PC-3 (cell line): ENCODE measurements at regions not wholly inside any gene's neighbourhood (a gene's known extent, or its start where the extent isn't known, plus 50 kb on each side); places are given as distances from the start of the nearest gene placed in this dataset.

ENCODE experiments used
- ATAC-seq: fragments of 200-7000 bp; cut with Tn5 transposase; 2 replicates; pipeline ENCODE4 v1.9.1; 2020; ENCODE audit warnings: mild to moderate bottlenecking, moderate library complexity
- BruUV-seq: library from RNA; stranded (reverse); fragments of 400-500 nt; replicated peaks from 2 replicates; lab custom pipeline; 2021; lab: Mats Ljungman, UMichigan
- CTCF ChIA-PET: fragments of 300-600 bp; sonication (Branson Sonifier 250); formaldehyde crosslinking; loops from one replicate; lab custom pipeline; 2022; ENCODE audit warnings: antibody characterized with exemption; lab: Charles Lee
- POLR2A ChIA-PET: fragments of 300-600 bp; sonication (Branson Sonifier 250); formaldehyde crosslinking; loops from one replicate; lab custom pipeline; 2022; ENCODE audit warnings: antibody characterized with exemption; ENCODE audit not compliant: unreplicated experiment; lab: Charles Lee
- DNase-seq: peaks from one replicate; pipeline ENCODE4 v3.0.0-alpha.2; 2015
- H2AFZ ChIP-seq: fragments of 300-600 bp; sonication (generic); 2 replicates; pipeline ENCODE4 v1.6.0; 2016; ENCODE audit warnings: antibody characterized with exemption, low read length
- H3F3A ChIP-seq: fragments of 300-600 bp; sonication (generic); one replicate; pipeline ENCODE4 v1.6.0; 2017; ENCODE audit warnings: antibody characterized with exemption, low read length, control low read depth, mild to moderate bottlenecking; ENCODE audit not compliant: unreplicated experiment
- H3K27ac ChIP-seq: fragments of 300-600 bp; sonication (generic); 2 replicates; pipeline ENCODE4 v1.5.1; 2016; ENCODE audit warnings: mild to moderate bottlenecking, low read length
- H3K27me3 ChIP-seq: fragments of 300-600 bp; sonication (generic); 2 replicates; pipeline ENCODE4 v1.6.1; 2016; ENCODE audit warnings: low read length, mixed read lengths
- H3K36me3 ChIP-seq: fragments of 300-600 bp; sonication (generic); 2 replicates; pipeline ENCODE4 v1.6.1; 2016; ENCODE audit warnings: low read depth, mixed run types, low read length, mixed read lengths
- H3K4me1 ChIP-seq: fragments of 300-600 bp; sonication (generic); 2 replicates; pipeline ENCODE4 v1.5.1; 2016; ENCODE audit warnings: low read length; ENCODE audit not compliant: insufficient read depth
- H3K4me2 ChIP-seq: fragments of 300-600 bp; sonication (generic); 2 replicates; pipeline ENCODE4 v1.6.0; 2016; ENCODE audit warnings: low read length
- H3K4me3 ChIP-seq: fragments of 300-600 bp; sonication (generic); 2 replicates; pipeline ENCODE4 v1.5.1; 2016; ENCODE audit warnings: mild to moderate bottlenecking, low read length, mixed read lengths
- H3K79me2 ChIP-seq: fragments of 300-600 bp; sonication (generic); 2 replicates; pipeline ENCODE4 v1.6.1; 2017; ENCODE audit warnings: low read length, mixed read lengths
- H3K9ac ChIP-seq: fragments of 300-600 bp; sonication (generic); 2 replicates; pipeline ENCODE4 v1.6.0; 2016; ENCODE audit warnings: mild to moderate bottlenecking, low read length
- H3K9me2 ChIP-seq: fragments of 300-600 bp; sonication (generic); replicated peaks from 2 replicates; pipeline ENCODE4 v1.6.1; 2016; ENCODE audit warnings: mixed run types, low read length, mixed read lengths
- H3K9me3 ChIP-seq: fragments of 300-600 bp; sonication (generic); 2 replicates; pipeline ENCODE4 v1.6.1; 2016; ENCODE audit warnings: low read length, mixed read lengths
- H4K20me1 ChIP-seq: fragments of 300-600 bp; sonication (generic); 2 replicates; pipeline ENCODE4 v1.6.1; 2016; ENCODE audit warnings: low read length, mixed read lengths
- CTCF ChIP-seq: fragments of 300-600 bp; sonication (generic); conservative IDR thresholded peaks from 2 replicates; pipeline ENCODE4 v1.5.1; 2017; ENCODE audit warnings: antibody characterized with exemption, low read depth, mild to moderate bottlenecking, low read length
- EZH2 ChIP-seq: fragments of 300-600 bp; sonication (generic); IDR thresholded peaks from one replicate; pipeline ENCODE4 v1.6.1; 2017; ENCODE audit warnings: antibody characterized with exemption, mild to moderate bottlenecking, low read length; ENCODE audit not compliant: unreplicated experiment
- EZH2phosphoT487 ChIP-seq: fragments of 300-600 bp; sonication (generic); IDR thresholded peaks from 2 replicates; pipeline ENCODE4 v1.6.1; 2018; ENCODE audit warnings: mild to moderate bottlenecking, antibody characterized with exemption, low read length, borderline replicate concordance
- intact Hi-C: fragments of 100-400 bp; cut with micrococcal nuclease; formaldehyde crosslinking; loops from 2 replicates; pipeline ENCODE4 v1.9.0; 2023

GRCh38 chr9:7653262-7653661 lies 146.3 kb downstream of the DMAC1 start:
- Histone ChIP-seq H3F3A (no peaks in the 10 kb centered on the region), H3K4me1 (no peaks in the 10 kb centered on the region), H3K9me2 (no peaks in the 10 kb centered on the region), H3K4me2 (no peak overlapping the region), H3K79me2 (no peaks in the 10 kb centered on the region), H3K9me3 (no peaks in the 10 kb centered on the region), H4K20me1 (no peaks in the 10 kb centered on the region), H3K27me3 (no peaks in the 10 kb centered on the region), H3K36me3 (no peaks in the 10 kb centered on the region), H2AFZ (no peak overlapping the region), H3K9ac (no peak overlapping the region), H3K27ac (no peak overlapping the region), H3K4me3 (no peak overlapping the region)
- TF ChIP-seq EZH2 (no peak), EZH2phosphoT487 (no peak), CTCF (no peak)
- CTCF ChIA-PET = no interaction called here
- ATAC-seq = no peak
- no peak for DNase-seq
- intact Hi-C loops = no loop called here
- POLR2A ChIA-PET = no interaction called here
- BruUV-seq = no TSS peak

- Histone ChIP-seq H3K9me2 (no peaks in the 10 kb centered on the region), H3K27ac (no peak overlapping the region), H3K4me2 (no peak overlapping the region), H3K4me3 (no peak overlapping the region), H3K4me1 (no peaks in the 10 kb centered on the region), H3K9ac (no peak overlapping the region), H3K27me3 (no peaks in the 10 kb centered on the region), H3K79me2 (no peaks in the 10 kb centered on the region), H2AFZ (no peak overlapping the region), H3F3A (no peaks in the 10 kb centered on the region), H3K9me3 (no peaks in the 10 kb centered on the region), H4K20me1 (no peaks in the 10 kb centered on the region), H3K36me3 (no peaks in the 10 kb centered on the region)
- CTCF ChIA-PET = no interaction called here
- POLR2A ChIA-PET = no interaction called here
- no TSS peak for BruUV-seq
- ATAC-seq (no peak), DNase-seq (no peak)
- TF ChIP-seq EZH2 (no peak), EZH2phosphoT487 (no peak), CTCF (no peak)
- intact Hi-C loops = no loop called here
These were observed 159.3 kb downstream of the DMAC1 start for GRCh38 chr9:7640231-7640630.

GRCh38 chr9:7639471-7639870 lies 160.1 kb downstream of the DMAC1 start:
- no peaks in the 10 kb centered on the region for H3F3A ChIP-seq
- no peaks in the 10 kb centered on the region for H3K36me3 ChIP-seq
- H3K27me3 ChIP-seq = no peaks in the 10 kb centered on the region
- H3K4me1 ChIP-seq = no peaks in the 10 kb centered on the region
- POLR2A ChIA-PET = no interaction called here
- H4K20me1 ChIP-seq = no peaks in the 10 kb centered on the region
- H2AFZ ChIP-seq = no peak overlapping the region
- DNase-seq (no peak), ATAC-seq (no peak)
- TF ChIP-seq EZH2phosphoT487 = no peak
- TF ChIP-seq CTCF = no peak
- TF ChIP-seq EZH2 = no peak
- H3K9ac ChIP-seq = no peak overlapping the region
- H3K9me2 ChIP-seq = no peaks in the 10 kb centered on the region
- no TSS peak for BruUV-seq
- H3K79me2 ChIP-seq = no peaks in the 10 kb centered on the region
- H3K4me3 ChIP-seq = no peak overlapping the region
- CTCF ChIA-PET = no interaction called here
- intact Hi-C loops = no loop called here
- H3K4me2 ChIP-seq = no peak overlapping the region
- no peaks in the 10 kb centered on the region for H3K9me3 ChIP-seq
- no peak overlapping the region for H3K27ac ChIP-seq
